ENCODE measurements at regions not wholly inside any gene's neighbourhood (a gene's known extent, or its start where the extent isn't known, plus 50 kb on each side); places are given as distances from the start of the nearest gene placed in this dataset.

DNA sequence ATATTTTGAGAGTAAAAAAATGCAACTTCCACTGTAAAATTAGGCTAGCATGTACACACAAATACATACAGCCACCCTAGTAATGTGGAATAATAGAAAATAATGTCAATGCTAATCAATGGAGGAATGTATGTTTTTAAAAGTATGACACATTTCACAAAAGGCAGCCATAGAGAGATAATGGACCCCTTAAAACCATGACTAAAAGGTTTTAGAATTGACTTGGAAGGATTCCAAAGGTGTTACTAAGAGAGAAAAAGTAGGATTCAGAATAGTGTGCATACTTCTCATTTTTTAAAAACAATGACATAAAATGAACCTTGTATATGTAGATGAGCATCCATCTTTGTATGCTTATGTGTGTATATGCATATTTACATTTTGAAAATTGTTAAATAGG lies 597.9 kb upstream of the PCDH9 start:
- no peak overlapping the region for H2AFZ ChIP-seq (ENCODE audit: low read length)
- no peak for DNase-seq
- no peak overlapping the region for H3K4me2 ChIP-seq (ENCODE audit: low read depth, low read length)
- no peaks in the 10 kb centered on the region for H3K79me2 ChIP-seq (ENCODE audit: low read length)
- H3K4me1 ChIP-seq (ENCODE audit: low read length), result no peaks in the 10 kb centered on the region
- TF ChIP-seq EZH2phosphoT487 (IDR thresholded peaks at IDR 0.05; ENCODE audit: low read length), result no peak
- TF ChIP-seq, protein P1, sequence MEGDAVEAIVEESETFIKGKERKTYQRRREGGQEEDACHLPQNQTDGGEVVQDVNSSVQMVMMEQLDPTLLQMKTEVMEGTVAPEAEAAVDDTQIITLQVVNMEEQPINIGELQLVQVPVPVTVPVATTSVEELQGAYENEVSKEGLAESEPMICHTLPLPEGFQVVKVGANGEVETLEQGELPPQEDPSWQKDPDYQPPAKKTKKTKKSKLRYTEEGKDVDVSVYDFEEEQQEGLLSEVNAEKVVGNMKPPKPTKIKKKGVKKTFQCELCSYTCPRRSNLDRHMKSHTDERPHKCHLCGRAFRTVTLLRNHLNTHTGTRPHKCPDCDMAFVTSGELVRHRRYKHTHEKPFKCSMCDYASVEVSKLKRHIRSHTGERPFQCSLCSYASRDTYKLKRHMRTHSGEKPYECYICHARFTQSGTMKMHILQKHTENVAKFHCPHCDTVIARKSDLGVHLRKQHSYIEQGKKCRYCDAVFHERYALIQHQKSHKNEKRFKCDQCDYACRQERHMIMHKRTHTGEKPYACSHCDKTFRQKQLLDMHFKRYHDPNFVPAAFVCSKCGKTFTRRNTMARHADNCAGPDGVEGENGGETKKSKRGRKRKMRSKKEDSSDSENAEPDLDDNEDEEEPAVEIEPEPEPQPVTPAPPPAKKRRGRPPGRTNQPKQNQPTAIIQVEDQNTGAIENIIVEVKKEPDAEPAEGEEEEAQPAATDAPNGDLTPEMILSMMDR (IDR thresholded peaks at IDR 0.05; ENCODE audit: low read length), result no peak
- no peak for TF ChIP-seq EZH2 (optimal IDR thresholded peaks at IDR 0.05; ENCODE audit: low read depth, low read length)
- H4K20me1 ChIP-seq (ENCODE audit: insufficient read depth, low read length), result no peaks in the 10 kb centered on the region
- H3K4me3 ChIP-seq (ENCODE audit: low read length), result no peak overlapping the region
- no peaks in the 10 kb centered on the region for H3K27me3 ChIP-seq (replicated peaks; ENCODE audit: insufficient read depth, low read length)
- no peak overlapping the region for H3K9ac ChIP-seq (ENCODE audit: low read length)
- H3F3A ChIP-seq (ENCODE audit: insufficient read depth, low read length), result no peaks in the 10 kb centered on the region
- no peak overlapping the region for H3K27ac ChIP-seq (ENCODE audit: low read length)
- H3K36me3 ChIP-seq (replicated peaks; ENCODE audit: insufficient read depth, low read length), result no peaks in the 10 kb centered on the region
- H3K9me2 ChIP-seq (replicated peaks; ENCODE audit: insufficient read depth, low read length), result no peaks in the 10 kb centered on the region
- H3K9me3 ChIP-seq (replicated peaks; ENCODE audit: insufficient read depth, low read length), result no peaks in the 10 kb centered on the region

DNA sequence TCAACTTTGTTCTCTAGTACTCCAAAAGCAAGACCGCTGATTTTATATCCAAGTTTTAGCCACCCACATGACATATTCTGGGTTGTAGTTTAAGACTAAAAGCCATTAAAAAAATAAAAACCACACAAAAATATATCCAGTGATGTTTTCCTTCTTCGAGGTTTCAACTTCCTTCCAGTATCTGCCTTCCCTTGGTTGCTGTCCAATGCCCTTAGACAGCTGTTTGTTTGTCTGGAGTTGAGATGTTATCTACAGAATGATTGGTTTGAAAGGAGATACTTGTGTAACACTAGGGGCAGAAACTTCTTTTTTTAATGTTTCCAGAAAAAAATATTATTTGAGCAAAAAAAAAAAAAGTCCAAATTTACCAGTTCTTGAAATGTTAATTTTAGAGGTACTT lies 591.5 kb upstream of the PCDH9 start:
- Histone ChIP-seq H3K9ac (ENCODE audit: low read length) (no peak overlapping the region), H3K27me3 (replicated peaks; ENCODE audit: insufficient read depth, low read length) (no peaks in the 10 kb centered on the region), H3F3A (ENCODE audit: insufficient read depth, low read length) (no peaks in the 10 kb centered on the region), H3K27ac (ENCODE audit: low read length) (no peak overlapping the region), H2AFZ (ENCODE audit: low read length) (no peak overlapping the region), H3K4me3 (ENCODE audit: low read length) (no peak overlapping the region), H3K9me3 (replicated peaks; ENCODE audit: insufficient read depth, low read length) (no peaks in the 10 kb centered on the region), H4K20me1 (ENCODE audit: insufficient read depth, low read length) (no peaks in the 10 kb centered on the region), H3K79me2 (ENCODE audit: low read length) (no peaks in the 10 kb centered on the region), H3K9me2 (replicated peaks; ENCODE audit: insufficient read depth, low read length) (no peaks in the 10 kb centered on the region), H3K36me3 (replicated peaks; ENCODE audit: insufficient read depth, low read length) (no peaks in the 10 kb centered on the region), H3K4me2 (ENCODE audit: low read depth, low read length) (no peak overlapping the region), H3K4me1 (ENCODE audit: low read length) (no peaks in the 10 kb centered on the region)
- TF ChIP-seq EZH2phosphoT487 (IDR thresholded peaks at IDR 0.05; ENCODE audit: low read length) (no peak), EZH2 (optimal IDR thresholded peaks at IDR 0.05; ENCODE audit: low read depth, low read length) (no peak)
- TF ChIP-seq, protein P1 (IDR thresholded peaks at IDR 0.05; ENCODE audit: low read length), result no peak
- no peak for DNase-seq

DNA sequence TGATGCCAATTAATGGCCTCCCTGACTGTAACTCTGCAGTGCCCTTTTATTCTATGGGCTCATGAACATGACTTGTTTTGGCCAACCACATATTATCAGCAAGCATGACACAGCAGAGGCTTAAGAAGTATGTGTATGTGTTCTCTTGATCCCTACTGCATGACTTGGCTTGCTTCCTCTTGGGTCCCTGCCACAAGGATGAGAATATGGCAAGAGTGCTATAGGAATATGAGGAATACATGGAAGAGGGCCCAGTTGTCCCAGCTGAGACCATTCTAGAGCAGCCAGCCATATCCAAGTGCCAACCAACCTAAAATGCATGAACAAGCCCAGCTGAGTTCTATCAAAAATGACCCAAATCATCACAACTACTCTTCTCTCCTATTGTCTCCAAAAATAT lies 576.7 kb upstream of the PCDH9 start:
- no peaks in the 10 kb centered on the region for H3K79me2 ChIP-seq (ENCODE audit: low read length)
- TF ChIP-seq EZH2phosphoT487 (IDR thresholded peaks at IDR 0.05; ENCODE audit: low read length) (no peak), EZH2 (optimal IDR thresholded peaks at IDR 0.05; ENCODE audit: low read depth, low read length) (no peak)
- TF ChIP-seq, protein P1 (IDR thresholded peaks at IDR 0.05; ENCODE audit: low read length), result no peak
- no peaks in the 10 kb centered on the region for H3K9me3 ChIP-seq (replicated peaks; ENCODE audit: insufficient read depth, low read length)
- no peak overlapping the region for H3K4me3 ChIP-seq (ENCODE audit: low read length)
- no peak for DNase-seq
- no peaks in the 10 kb centered on the region for H3F3A ChIP-seq (ENCODE audit: insufficient read depth, low read length)
- no peak overlapping the region for H3K4me2 ChIP-seq (ENCODE audit: low read depth, low read length)
- no peaks in the 10 kb centered on the region for H3K36me3 ChIP-seq (replicated peaks; ENCODE audit: insufficient read depth, low read length)
- no peak overlapping the region for H2AFZ ChIP-seq (ENCODE audit: low read length)
- no peak overlapping the region for H3K9ac ChIP-seq (ENCODE audit: low read length)
- H4K20me1 ChIP-seq (ENCODE audit: insufficient read depth, low read length), result no peaks in the 10 kb centered on the region
- no peak overlapping the region for H3K27ac ChIP-seq (ENCODE audit: low read length)
- H3K27me3 ChIP-seq (replicated peaks; ENCODE audit: insufficient read depth, low read length), result no peaks in the 10 kb centered on the region
- H3K9me2 ChIP-seq (replicated peaks; ENCODE audit: insufficient read depth, low read length), result no peaks in the 10 kb centered on the region
- no peaks in the 10 kb centered on the region for H3K4me1 ChIP-seq (ENCODE audit: low read length)
